HepG2 (cell line): ENCODE measurements at regions not wholly inside any gene's neighbourhood (a gene's known extent, or its start where the extent isn't known, plus 50 kb on each side); places are given as distances from the start of the nearest gene placed in this dataset.

ENCODE experiments used
- DNMT1 ChIP-seq: sonication (generic); formaldehyde crosslinking; IDR thresholded peaks from 2 replicates; pipeline ENCODE4 v1.5.1; 2020; ENCODE audit warnings: mild to moderate bottlenecking, missing genetic modification reagents
- ZNF644 ChIP-seq: IDR thresholded peaks from 2 replicates; pipeline ENCODE4 v1.6.1; 2016; ENCODE audit warnings: low read depth

DNA sequence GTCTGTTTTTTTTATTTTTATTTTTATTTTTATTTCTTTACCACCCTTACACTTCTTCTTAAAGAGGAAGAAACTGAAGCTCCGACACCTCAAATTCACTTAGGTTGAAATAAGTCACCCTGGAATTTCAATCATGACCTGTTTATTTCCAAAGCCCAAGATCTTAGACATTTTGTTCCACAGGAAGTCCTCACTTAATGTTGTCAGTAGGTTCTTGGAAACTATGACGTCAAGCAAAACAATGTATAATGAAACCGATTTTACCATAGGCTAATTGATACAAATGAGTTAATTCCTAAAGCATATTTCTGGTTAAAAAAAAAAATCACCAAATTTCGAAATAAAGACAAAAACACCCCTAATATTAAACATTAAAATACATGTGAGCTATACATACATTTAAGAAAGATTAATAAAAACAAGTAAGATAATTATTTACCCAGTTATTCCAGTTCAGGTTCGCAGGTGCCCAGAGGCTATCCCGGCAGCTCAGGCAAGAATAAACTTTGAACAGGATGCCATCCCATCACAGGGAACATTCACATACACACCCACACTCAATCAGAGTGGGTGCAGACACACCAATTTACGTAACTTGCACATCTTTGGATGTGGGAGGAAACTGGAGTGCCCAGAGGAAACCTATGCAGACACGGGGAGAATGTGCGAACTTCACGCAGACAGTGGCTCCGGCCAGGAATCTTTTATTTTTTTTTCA is 391.0 kb downstream of the RAP2B start:
- TF ChIP-seq DNMT1 (CRISPR knock-in tag) (no peak), ZNF644 (CRISPR knock-in tag) (no peak)
